ENCODE measurements at regions not wholly inside any gene's neighbourhood (a gene's known extent, or its start where the extent isn't known, plus 50 kb on each side); places are given as distances from the start of the nearest gene placed in this dataset.
"Not testable (repeated sequence)": the region's sequence is repeated elsewhere in the genome, so short reads cannot be mapped to it uniquely, and the experiment has no call there.

DNA sequence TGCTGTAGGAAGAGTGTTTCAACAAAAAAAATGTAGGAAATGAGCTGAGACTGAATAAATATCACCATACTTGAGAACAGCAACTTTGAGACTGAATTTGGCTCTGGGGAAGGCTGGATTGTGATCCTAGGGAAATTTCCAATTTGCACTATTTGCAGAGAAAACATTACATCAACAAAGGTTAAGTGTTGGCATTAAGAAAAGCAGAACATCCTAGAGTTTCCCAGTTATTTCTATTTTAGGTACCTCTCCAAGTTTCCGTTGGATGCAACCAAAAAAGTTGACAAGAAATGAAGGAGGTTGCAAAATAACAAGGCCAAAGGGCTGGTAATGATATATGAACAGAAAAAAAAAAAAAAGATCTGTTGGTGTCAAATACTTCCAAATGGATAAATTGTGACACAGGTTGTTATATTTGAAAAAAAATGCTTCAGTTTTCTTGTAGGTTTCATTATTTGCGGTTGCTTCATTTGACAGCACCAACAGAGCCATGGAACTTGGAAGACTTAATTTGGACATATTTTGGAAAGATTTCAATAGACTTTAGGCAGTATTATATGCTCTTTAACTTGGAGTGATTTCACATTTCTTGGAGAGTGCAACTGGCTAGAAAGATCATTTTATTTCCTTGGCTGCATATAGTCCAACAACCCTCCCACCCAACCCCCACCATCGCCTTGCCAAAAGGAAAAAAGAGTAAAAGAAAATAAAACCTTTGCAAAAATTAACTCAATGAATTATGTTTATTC lies 230.8 kb downstream of the ZNF608 start:
- DNase-seq (ENCODE audit: low read depth in 1 of 2, low spot score in 1 of 2), result no peak

DNA sequence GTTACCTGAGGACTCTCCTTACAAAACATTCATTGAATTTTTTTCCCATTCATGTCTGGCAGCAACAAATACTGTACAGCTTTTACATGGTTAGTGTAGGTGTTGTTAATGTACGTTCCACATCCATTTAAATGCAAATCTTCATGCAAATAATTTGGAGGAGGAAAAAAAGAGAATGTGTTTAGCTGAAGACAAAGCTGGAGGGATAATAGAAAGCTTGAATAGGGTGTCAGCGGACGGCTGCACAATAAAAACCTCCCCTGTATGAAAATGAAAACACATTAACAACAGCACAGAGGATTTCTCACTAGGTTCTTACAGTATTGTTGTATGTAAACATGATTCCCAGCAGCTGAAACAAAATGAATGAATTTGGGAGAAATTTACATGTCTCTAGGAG lies 231.5 kb downstream of the ZNF608 start:
- no peak for DNase-seq (ENCODE audit: low read depth in 1 of 2, low spot score in 1 of 2)

- no peak for DNase-seq (ENCODE audit: low read depth in 1 of 2, low spot score in 1 of 2)
These were observed 233.3 kb downstream of the ZNF608 start for GRCh38 chr5:124512952-124513632.

DNA sequence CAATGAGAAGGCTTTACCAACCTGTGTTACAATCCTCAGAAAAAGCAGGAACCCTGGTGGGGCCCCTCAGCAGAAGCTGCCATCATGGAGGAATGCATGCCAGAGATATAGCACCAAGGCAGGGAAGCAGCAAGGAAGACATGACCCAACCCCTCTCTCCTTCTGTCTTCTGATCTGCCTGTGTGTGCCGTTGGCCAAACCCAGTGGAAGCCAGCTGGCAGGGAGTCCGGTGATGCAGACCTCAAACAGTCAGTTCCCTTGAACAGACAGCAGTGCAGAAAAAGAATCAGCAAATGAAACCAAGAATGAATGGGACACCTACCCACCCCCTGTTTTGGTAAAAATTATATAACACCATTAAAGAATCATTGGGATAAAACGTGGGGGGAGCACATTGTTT lies 234.2 kb downstream of the ZNF608 start:
- no peak for DNase-seq (ENCODE audit: low read depth in 1 of 2, low spot score in 1 of 2)

GRCh38 chr5:124511791-124512190 lies 234.6 kb downstream of the ZNF608 start:
- DNase-seq (ENCODE audit: low read depth in 1 of 2, low spot score in 1 of 2), result no peak

DNA sequence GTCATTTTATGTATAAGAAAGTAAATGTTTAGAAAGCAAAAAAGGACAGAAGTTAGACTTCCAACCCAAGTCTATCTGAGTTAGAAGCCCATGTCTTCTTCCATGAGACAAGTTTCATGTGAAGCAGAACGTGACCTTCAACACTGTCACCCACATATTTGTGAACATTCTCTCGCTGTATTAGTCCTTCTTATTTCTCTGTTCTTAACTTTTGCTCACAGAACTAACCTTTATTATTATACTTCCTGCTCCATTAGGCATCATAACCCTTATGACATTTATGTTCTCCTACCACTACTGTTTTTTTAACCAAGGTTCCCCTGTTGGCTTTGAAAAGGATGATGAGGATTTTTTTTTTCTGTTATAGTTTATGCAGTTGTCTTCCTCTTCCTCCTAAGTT lies 238.8 kb downstream of the ZNF608 start:
- no peak for DNase-seq (ENCODE audit: low read depth in 1 of 2, low spot score in 1 of 2)

GRCh38 chr5:124504081-124504916 lies 242.1 kb downstream of the ZNF608 start:
- DNase-seq (ENCODE audit: low read depth in 1 of 2, low spot score in 1 of 2), result no peak

DNA sequence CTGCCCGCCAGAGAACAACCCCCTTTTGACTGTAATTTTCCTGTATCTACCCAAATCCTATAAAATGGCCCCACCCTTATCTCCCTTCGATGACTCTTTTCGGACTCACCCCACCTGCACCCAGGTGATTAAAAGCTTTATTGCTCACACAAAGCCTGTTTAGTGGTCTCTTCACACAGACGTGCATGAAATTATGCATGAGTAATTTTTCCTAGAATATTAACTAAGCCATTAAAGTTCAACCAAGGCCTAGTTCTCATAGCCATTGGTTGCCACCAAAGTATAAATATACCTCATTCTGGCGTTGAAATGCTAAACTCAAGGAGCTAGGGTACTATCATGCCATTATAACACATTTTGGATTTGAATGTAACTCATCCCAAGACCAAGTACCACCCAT lies 243.9 kb downstream of the ZNF608 start:
- no peak for DNase-seq (ENCODE audit: low read depth in 1 of 2, low spot score in 1 of 2)

DNA sequence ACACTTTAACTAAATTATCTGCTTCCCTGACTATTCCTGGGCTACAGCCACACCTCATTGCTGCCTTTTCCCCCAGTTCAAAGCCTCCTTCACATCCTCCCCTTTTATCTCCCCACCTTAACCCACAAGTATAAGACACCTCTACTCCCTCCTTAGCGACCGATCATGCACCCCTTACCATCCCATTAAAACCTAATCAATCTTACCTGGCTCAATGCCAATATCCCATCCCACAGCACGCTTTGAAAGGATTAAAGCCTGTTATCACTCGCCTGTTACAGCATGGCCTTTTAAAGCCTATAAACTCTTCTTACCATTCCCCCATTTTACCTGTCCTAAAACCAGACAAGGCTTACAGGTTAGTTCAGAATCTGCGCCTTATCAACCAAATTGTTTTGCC lies 246.6 kb downstream of the ZNF608 start:
- not testable (repeated sequence) for DNase-seq (ENCODE audit: low read depth in 1 of 2, low spot score in 1 of 2)

GRCh38 chr5:124496968-124497367 lies 249.5 kb downstream of the ZNF608 start:
- DNase-seq (ENCODE audit: low read depth in 1 of 2, low spot score in 1 of 2), result not testable (repeated sequence)

GRCh38 chr5:124494540-124495116 lies 251.8 kb downstream of the ZNF608 start:
- no peak for DNase-seq (ENCODE audit: low read depth in 1 of 2, low spot score in 1 of 2)

DNA sequence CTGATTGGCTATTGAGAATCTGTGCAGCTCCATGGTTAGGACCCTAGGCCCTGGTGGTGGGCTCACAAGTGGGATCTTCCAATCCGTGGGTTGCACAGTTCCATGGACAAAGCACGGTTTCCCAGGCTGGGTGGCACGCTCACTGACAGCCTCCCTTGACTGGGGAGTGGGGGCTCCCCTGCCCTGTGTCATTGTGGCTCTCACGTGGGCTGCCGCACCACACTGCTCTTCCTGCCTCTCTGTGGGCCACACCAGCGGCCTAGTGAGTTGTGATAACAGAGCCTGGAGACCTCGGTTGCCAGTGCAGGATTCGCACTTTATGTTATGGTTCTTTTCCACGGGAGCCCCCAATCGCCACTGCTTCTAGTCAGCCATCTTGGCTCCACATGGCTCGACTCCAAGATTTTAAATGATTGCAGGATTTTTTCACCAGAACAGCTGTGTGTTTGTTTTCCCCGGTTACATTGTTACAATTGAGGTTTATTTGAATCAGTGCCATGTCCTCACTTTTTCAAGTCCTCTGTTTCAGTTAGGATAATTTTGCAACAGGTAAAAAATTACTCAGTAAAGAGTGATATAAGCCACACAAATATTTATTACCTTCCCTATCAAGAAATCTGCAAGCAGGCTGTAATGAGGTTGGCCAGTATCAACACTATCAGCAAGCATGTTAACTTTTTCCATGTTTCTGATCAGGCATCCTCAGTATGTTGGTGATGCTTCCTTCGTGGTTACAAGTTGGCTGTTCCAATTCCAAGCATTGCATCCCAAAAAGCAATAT lies 253.8 kb downstream of the ZNF608 start:
- DNase-seq (ENCODE audit: low read depth in 1 of 2, low spot score in 1 of 2), result no peak

DNA sequence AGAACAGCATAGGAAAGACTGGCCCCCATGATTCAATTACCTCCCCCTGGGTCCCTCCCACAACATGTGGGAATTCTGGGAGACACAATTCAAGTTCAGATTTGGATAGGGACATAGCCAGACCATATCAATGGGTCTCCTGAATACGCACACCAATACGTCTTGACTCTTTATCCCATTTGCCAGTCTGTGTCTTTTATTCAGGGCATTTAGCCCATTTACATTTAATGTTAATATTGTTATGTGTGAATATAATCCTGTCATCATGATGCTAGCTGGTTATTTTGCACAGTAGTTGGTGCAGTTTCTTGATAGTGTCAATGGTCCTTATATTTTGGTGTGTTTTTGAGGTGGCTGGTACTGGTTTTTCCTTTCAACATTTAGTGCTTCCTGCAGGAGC lies 256.1 kb downstream of the ZNF608 start:
- not testable (repeated sequence) for DNase-seq (ENCODE audit: low read depth in 1 of 2, low spot score in 1 of 2)

DNA sequence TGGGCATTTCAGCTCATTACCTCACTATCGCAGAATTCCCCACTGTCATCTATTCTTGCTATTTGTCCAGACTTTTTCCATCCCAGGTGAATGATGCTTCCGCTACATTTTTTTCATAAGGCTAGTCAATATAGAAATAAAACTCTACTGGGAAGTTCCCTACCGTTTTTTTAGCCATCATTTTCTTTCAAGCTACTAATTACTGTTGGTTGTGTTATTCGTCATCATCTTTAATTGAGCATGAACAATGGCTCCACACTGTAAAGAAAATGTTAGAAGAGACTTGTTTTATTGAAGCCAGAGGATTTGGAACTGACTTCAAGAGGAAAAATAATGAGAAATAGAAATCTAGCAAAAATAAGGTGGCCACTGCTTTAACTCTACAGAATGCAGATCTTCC lies 265.0 kb downstream of the ZNF608 start:
- DNase-seq (ENCODE audit: low read depth in 1 of 2, low spot score in 1 of 2), result no peak

DNA sequence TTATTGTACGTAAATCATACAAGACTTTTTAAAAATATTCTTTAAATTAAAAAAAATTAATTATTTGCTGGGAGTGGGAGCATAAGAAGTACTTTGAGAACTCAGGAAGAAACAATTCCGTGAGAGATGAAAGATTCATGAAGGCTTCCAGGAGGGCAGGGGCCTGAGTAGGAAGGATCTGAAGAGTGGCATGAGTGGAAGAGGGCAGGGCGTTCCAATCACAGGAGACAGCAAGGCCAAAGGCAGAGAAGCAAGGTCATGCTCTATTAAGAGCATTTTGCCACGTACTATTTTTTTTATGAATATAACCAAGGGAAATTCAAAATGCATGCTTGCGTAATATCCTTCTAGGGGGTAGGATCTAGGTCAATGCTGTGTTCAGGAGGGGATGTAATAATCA lies 265.5 kb downstream of the ZNF608 start:
- DNase-seq (ENCODE audit: low read depth in 1 of 2, low spot score in 1 of 2), result no peak

- no peak for DNase-seq (ENCODE audit: low read depth in 1 of 2, low spot score in 1 of 2)
These were observed 266.4 kb downstream of the ZNF608 start for GRCh38 chr5:124480022-124480421.

GRCh38 chr5:124478264-124478663 lies 268.2 kb downstream of the ZNF608 start:
- no peak for DNase-seq (ENCODE audit: low read depth in 1 of 2, low spot score in 1 of 2)

DNA sequence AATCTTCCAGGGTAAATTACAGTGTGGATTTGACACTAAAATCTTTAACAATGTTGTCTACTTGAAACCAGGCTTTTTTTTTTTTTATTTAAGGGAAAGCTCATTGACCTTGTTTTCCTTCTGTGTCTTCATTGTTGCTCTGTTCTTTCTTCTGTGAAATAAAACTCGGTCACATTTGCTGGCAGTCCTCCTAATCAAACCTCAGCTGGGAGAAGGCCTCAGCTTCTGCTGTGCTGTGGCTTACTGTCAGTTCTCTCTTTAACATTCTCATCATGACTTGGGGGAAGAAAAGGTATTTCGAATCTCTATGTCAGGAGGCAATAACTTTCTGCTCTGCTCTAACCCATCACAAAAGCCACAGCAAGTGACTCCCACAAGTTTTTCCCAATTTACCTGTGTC lies 268.9 kb downstream of the ZNF608 start:
- DNase-seq (ENCODE audit: low read depth in 1 of 2, low spot score in 1 of 2), result no peak

DNA sequence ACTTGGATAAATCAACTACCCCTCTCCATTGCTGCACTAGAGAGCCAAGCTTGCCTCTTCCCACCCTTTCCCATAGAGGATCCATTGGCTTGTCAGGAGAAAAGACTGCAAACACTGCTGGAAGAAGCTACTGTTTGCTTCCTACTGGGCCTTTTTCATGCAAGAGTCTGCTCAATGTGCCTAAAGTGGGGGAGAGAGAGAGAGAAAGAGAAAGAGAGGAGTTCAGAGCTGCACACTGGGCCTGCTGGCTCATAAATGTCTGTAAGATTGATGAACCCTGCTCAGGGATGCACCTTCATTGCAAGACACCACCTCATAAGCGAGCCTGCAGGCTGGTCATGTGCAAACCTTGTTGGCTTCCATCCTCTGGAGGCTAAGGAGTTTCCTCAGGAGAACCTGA lies 269.4 kb downstream of the ZNF608 start:
- no peak for DNase-seq (ENCODE audit: low read depth in 1 of 2, low spot score in 1 of 2)

- no peak for DNase-seq (ENCODE audit: low read depth in 1 of 2, low spot score in 1 of 2)
These were observed 271.8 kb downstream of the ZNF608 start for GRCh38 chr5:124474528-124475215.

Measured in activated T-helper 1 cell treated with anti-CD3 and anti-CD28 coated beads, Interleukin-2, amount 50 U/mL, for 16 hours (primary cell).